VCaP (cell line): ENCODE measurements at regions not wholly inside any gene's neighbourhood (a gene's known extent, or its start where the extent isn't known, plus 50 kb on each side); places are given as distances from the start of the nearest gene placed in this dataset.

Experiments used
- H3K27ac ChIP-seq: fragments of 450-650 bp; 2 replicates; pipeline ENCODE4 v1.5.1; 2017
- CTCF ChIP-seq: fragments of 450-650 bp; conservative IDR thresholded peaks from 2 replicates; pipeline ENCODE4 v1.5.1; 2017; ENCODE audit warnings: mild to moderate bottlenecking, moderate library complexity

- H3K27ac ChIP-seq = no peak overlapping the region
- no peak for TF ChIP-seq CTCF
These were observed 104.0 kb downstream of the KCNE4 start for GRCh38 chr2:223155956-223156355.

- no peak overlapping the region for H3K27ac ChIP-seq
- TF ChIP-seq CTCF = no peak
These were observed 110.0 kb downstream of the KCNE4 start for GRCh38 chr2:223161873-223162458.

GRCh38 chr2:223165423-223166214 is 113.6 kb downstream of the KCNE4 start:
- no peak overlapping the region for H3K27ac ChIP-seq
- no peak for TF ChIP-seq CTCF

GRCh38 chr2:223166215-223166493 is 114.2 kb downstream of the KCNE4 start:
- TF ChIP-seq CTCF = no peak
- H3K27ac ChIP-seq = no peak overlapping the region

- TF ChIP-seq CTCF = no peak
These were observed 115.1 kb downstream of the KCNE4 start for GRCh38 chr2:223166983-223167650.

GRCh38 chr2:223169830-223170605 is 118.0 kb downstream of the KCNE4 start:
- H3K27ac ChIP-seq = no peak overlapping the region
- TF ChIP-seq CTCF = no peak

More at GRCh38 chr2:223166983-223167650, 115.1 kb downstream of the KCNE4 start:
- H3K27ac ChIP-seq = no peak overlapping the region

GRCh38 chr2:223176970-223177369 is 125.0 kb downstream of the KCNE4 start:
- TF ChIP-seq CTCF = no peak
- no peak overlapping the region for H3K27ac ChIP-seq
